ENCODE measurements at regions not wholly inside any gene's neighbourhood (a gene's known extent, or its start where the extent isn't known, plus 50 kb on each side); places are given as distances from the start of the nearest gene placed in this dataset.
"Not testable (repeated sequence)": the region's sequence is repeated elsewhere in the genome, so short reads cannot be mapped to it uniquely, and the experiment has no call there.

GRCh38 chr2:89767058-89767457 is 1075.6 kb downstream of the RPIA start:
- DNase-seq; H3K4me3 ChIP-seq (ENCODE audit: low read depth, low read length); H3K27ac ChIP-seq; H3K27me3 ChIP-seq (replicated peaks); H3K36me3 ChIP-seq (replicated peaks); in situ Hi-C loops (cut with HindIII; ENCODE audit: low pct_ligation_motif_present, low sequenced_read_pairs): not testable (repeated sequence)

GRCh38 chr2:89767572-89768435 is 1076.3 kb downstream of the RPIA start:
- no peaks in the 10 kb centered on the region for H3K36me3 ChIP-seq (replicated peaks)
- no peak for DNase-seq
- in situ Hi-C loops (cut with HindIII; ENCODE audit: low pct_ligation_motif_present, low sequenced_read_pairs) = no loop called here
- H3K27me3 ChIP-seq (replicated peaks) = peaks cover 5% of the 10 kb centered on the region
- no peak overlapping the region for H3K27ac ChIP-seq
- no peak for TF ChIP-seq CTCF (IDR thresholded peaks at IDR 0.05; ENCODE audit: low read depth, low read length, missing control alignments)
- H3K4me3 ChIP-seq (ENCODE audit: low read depth, low read length) = no peak overlapping the region

DNA sequence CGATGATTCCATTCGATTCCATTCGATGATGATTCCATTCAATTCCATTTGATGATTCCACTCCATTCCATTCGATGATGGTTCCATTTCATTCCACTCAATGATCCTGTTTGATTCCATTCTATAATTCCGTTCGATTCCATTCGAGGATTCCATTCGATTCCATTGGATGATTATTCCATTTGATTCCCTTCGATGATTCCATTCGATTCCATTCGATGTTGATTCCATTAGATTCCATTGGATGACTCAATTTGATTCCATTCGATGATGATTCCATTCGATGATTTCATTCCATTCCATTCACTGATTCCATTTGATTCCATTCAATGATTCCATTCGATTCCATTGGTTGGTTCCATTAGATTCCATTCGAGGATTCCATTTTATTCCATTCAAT is 1084.4 kb downstream of the RPIA start:
- no peak overlapping the region for H3K27ac ChIP-seq
- no peak for TF ChIP-seq CTCF (IDR thresholded peaks at IDR 0.05; ENCODE audit: low read depth, low read length, missing control alignments)
- no peaks in the 10 kb centered on the region for H3K27me3 ChIP-seq (replicated peaks)
- no peak for DNase-seq
- no peaks in the 10 kb centered on the region for H3K36me3 ChIP-seq (replicated peaks)
- H3K4me3 ChIP-seq (ENCODE audit: low read depth, low read length) = no peak overlapping the region
- in situ Hi-C loops (cut with HindIII; ENCODE audit: low pct_ligation_motif_present, low sequenced_read_pairs) = no loop called here

GRCh38 chr2:89780318-89780717 is 1088.8 kb downstream of the RPIA start:
- Histone ChIP-seq H3K4me3 (ENCODE audit: low read depth, low read length) (no peak overlapping the region), H3K27ac (no peak overlapping the region), H3K36me3 (replicated peaks) (no peaks in the 10 kb centered on the region), H3K27me3 (replicated peaks) (no peaks in the 10 kb centered on the region)
- DNase-seq = no peak
- in situ Hi-C loops (cut with HindIII; ENCODE audit: low pct_ligation_motif_present, low sequenced_read_pairs) = no loop called here
- TF ChIP-seq CTCF (IDR thresholded peaks at IDR 0.05; ENCODE audit: low read depth, low read length, missing control alignments) = no peak

GRCh38 chr2:89781962-89782361 is 1090.5 kb downstream of the RPIA start:
- Histone ChIP-seq H3K4me3 (ENCODE audit: low read depth, low read length) (no peak overlapping the region), H3K36me3 (replicated peaks) (no peaks in the 10 kb centered on the region), H3K27me3 (replicated peaks) (no peaks in the 10 kb centered on the region), H3K27ac (no peak overlapping the region)
- no peak for DNase-seq
- no peak for TF ChIP-seq CTCF (IDR thresholded peaks at IDR 0.05; ENCODE audit: low read depth, low read length, missing control alignments)
- in situ Hi-C loops (cut with HindIII; ENCODE audit: low pct_ligation_motif_present, low sequenced_read_pairs) = no loop called here

DNA sequence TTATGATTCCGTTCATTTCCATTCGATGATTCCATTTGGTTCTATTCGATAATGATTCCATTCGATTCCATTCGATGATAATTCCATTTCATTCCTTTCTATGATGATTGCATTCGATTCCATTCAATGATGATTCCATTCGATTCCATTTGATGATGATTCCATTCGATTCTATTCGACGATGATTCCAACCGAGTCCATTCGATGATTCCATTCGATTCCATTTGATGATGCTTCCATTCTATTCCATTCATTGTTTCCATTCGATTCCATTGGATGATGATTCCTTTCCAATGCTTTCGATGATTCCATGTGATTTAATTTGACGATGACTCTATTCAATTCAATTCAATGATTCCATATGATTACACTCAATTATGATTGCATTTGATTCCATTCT is 1093.5 kb downstream of the RPIA start:
- Histone ChIP-seq H3K27ac (no peak overlapping the region), H3K27me3 (replicated peaks) (no peaks in the 10 kb centered on the region), H3K4me3 (ENCODE audit: low read depth, low read length) (no peak overlapping the region), H3K36me3 (replicated peaks) (no peaks in the 10 kb centered on the region)
- no peak for DNase-seq
- TF ChIP-seq CTCF (IDR thresholded peaks at IDR 0.05; ENCODE audit: low read depth, low read length, missing control alignments) = no peak
- in situ Hi-C loops (cut with HindIII; ENCODE audit: low pct_ligation_motif_present, low sequenced_read_pairs) = no loop called here

- H3K27ac ChIP-seq; H3K4me3 ChIP-seq (ENCODE audit: low read depth, low read length); H3K36me3 ChIP-seq (replicated peaks); H3K27me3 ChIP-seq (replicated peaks); in situ Hi-C loops (cut with HindIII; ENCODE audit: low pct_ligation_motif_present, low sequenced_read_pairs); DNase-seq: not testable (repeated sequence)
Measured at GRCh38 chr2:89785528-89785927, 1094.1 kb downstream of the RPIA start.

DNA sequence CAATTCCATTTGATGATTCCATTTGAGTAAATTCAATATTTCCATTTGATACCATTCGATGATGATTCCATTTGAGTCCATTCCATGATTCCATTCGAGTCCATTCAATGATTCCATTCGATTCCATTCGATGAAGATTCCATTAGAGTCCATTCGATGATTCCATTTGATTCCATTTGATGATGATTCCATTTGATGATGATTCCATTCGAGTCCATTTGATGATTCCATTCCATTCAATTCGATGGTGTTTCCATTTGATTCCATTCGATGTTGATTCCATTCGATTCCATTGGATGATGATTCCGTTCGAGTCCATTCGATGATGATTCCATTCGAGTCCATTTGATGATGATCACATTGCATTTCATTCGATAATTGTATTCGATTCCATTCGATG is 1095.2 kb downstream of the RPIA start:
- H3K36me3 ChIP-seq (replicated peaks); H3K4me3 ChIP-seq (ENCODE audit: low read depth, low read length); H3K27me3 ChIP-seq (replicated peaks); H3K27ac ChIP-seq; in situ Hi-C loops (cut with HindIII; ENCODE audit: low pct_ligation_motif_present, low sequenced_read_pairs); DNase-seq: not testable (repeated sequence)

- H3K4me3 ChIP-seq (ENCODE audit: low read depth, low read length); H3K36me3 ChIP-seq (replicated peaks); H3K27ac ChIP-seq; H3K27me3 ChIP-seq (replicated peaks); DNase-seq; in situ Hi-C loops (cut with HindIII; ENCODE audit: low pct_ligation_motif_present, low sequenced_read_pairs): not testable (repeated sequence)
Measured at GRCh38 chr2:89795530-89795929, 1104.1 kb downstream of the RPIA start.

All from brain microvascular endothelial cell (primary cell).